Keratinocyte (primary cell): ENCODE measurements at regions not wholly inside any gene's neighbourhood (a gene's known extent, or its start where the extent isn't known, plus 50 kb on each side); places are given as distances from the start of the nearest gene placed in this dataset.

ENCODE experiments used
- DNase-seq: peaks from one replicate; pipeline ENCODE4 v3.0.0-alpha.2; 2011; ENCODE audit warnings: low read depth, missing footprints, low spot score
- FAIRE-seq: peaks from 2 replicates; lab custom pipeline; 2011; peaks lifted over from hg19 to GRCh38; lab: Jason Lieb, UNC
- H2AFZ ChIP-seq: 2 replicates; pipeline ENCODE4 v1.6.0; 2012; ENCODE audit warnings: low read length, control low read depth, inconsistent platforms; ENCODE audit not compliant: control insufficient read depth
- H3K27ac ChIP-seq: 2 replicates; pipeline ENCODE4 v1.5.1; 2011; ENCODE audit warnings: low read length; ENCODE audit not compliant: control insufficient read depth, insufficient read depth
- H3K27me3 ChIP-seq: 3 replicates; pipeline ENCODE4 v1.6.0; 2011; ENCODE audit warnings: low read length; ENCODE audit not compliant: control insufficient read depth, insufficient read depth; ENCODE audit errors: extremely low read depth
- H3K36me3 ChIP-seq, 2 experiments: 2 replicates in 1 of 2; 3 replicates in 1 of 2; pipeline ENCODE4 v1.5.1; 2011; ENCODE audit warnings: low read length in 2 of 2, mild to moderate bottlenecking in 1 of 2; ENCODE audit not compliant: control insufficient read depth in 2 of 2, insufficient read depth in 2 of 2; ENCODE audit errors: extremely low read depth in 1 of 2
- H3K4me1 ChIP-seq: 3 replicates; pipeline ENCODE4 v1.5.1; 2011; ENCODE audit warnings: low read length; ENCODE audit not compliant: control insufficient read depth, insufficient read depth; ENCODE audit errors: extremely low read depth
- H3K4me2 ChIP-seq: 3 replicates; pipeline ENCODE4 v1.6.0; 2011; ENCODE audit warnings: low read depth, low read length; ENCODE audit not compliant: control insufficient read depth, insufficient read depth; ENCODE audit errors: extremely low read depth
- H3K4me3 ChIP-seq, 3 experiments: fragments of 200-600 bp in 1 of 3; sonication (generic) in 1 of 3; 2 replicates in 2 of 3; 3 replicates in 1 of 3; pipeline ENCODE4 v1.5.1; 2011 to 2016; ENCODE audit warnings: low read length in 3 of 3, mild to moderate bottlenecking in 3 of 3, control low read depth in 2 of 3, inconsistent platforms in 1 of 3, low read depth in 1 of 3, mixed read lengths in 1 of 3, mixed run types in 1 of 3, moderate library complexity in 1 of 3; ENCODE audit not compliant: control insufficient read depth in 2 of 3, insufficient read depth in 2 of 3; ENCODE audit errors: extremely low read depth in 1 of 3
- H3K79me2 ChIP-seq: 2 replicates; pipeline ENCODE4 v1.6.0; 2012; ENCODE audit warnings: low read length; ENCODE audit not compliant: control insufficient read depth, insufficient read depth
- H3K9ac ChIP-seq: 3 replicates; pipeline ENCODE4 v1.6.0; 2011; ENCODE audit warnings: low read length; ENCODE audit not compliant: control insufficient read depth, insufficient read depth; ENCODE audit errors: extremely low read depth
- H3K9me1 ChIP-seq: 3 replicates; pipeline ENCODE4 v1.6.0; 2011; ENCODE audit warnings: low read length; ENCODE audit not compliant: control insufficient read depth, insufficient read depth; ENCODE audit errors: extremely low read depth
- H3K9me3 ChIP-seq: 2 replicates; pipeline ENCODE4 v1.5.1; 2012; ENCODE audit warnings: low read depth, low read length; ENCODE audit not compliant: control insufficient read depth
- H4K20me1 ChIP-seq: 3 replicates; pipeline ENCODE4 v1.6.0; 2011; ENCODE audit warnings: low read length; ENCODE audit not compliant: control insufficient read depth, insufficient read depth; ENCODE audit errors: extremely low read depth
- CTCF ChIP-seq, 3 experiments: IDR thresholded peaks in 1 of 3; conservative IDR thresholded peaks in 1 of 3; optimal IDR thresholded peaks in 1 of 3; 2 replicates in 2 of 3; 3 replicates in 1 of 3; pipeline versions ENCODE3 to v1.5.1; 2011; ENCODE audit warnings: low read length in 3 of 3, mild to moderate bottlenecking in 3 of 3, moderate library complexity in 2 of 3, control low read depth in 1 of 3, inconsistent platforms in 1 of 3; ENCODE audit not compliant: insufficient read depth in 2 of 3; ENCODE audit errors: extremely low read depth in 1 of 3
- EZH2 ChIP-seq: IDR thresholded peaks from one replicate; pipeline ENCODE4 v1.6.1; 2012; ENCODE audit warnings: inconsistent platforms, mild to moderate bottlenecking, low read length, moderate library complexity
- dilution Hi-C: fragments of 300-500 bp; cut with MboI; formaldehyde crosslinking; loops from one replicate; pipeline ENCODE4 v1.7.0; 2020; ENCODE audit warnings: low sequenced_read_pairs; ENCODE audit not compliant: extremely low pct_ligation_motif_present

GRCh38 chr2:193496786-193497185, 1302.1 kb upstream of the TMEFF2 start:
- H3K27me3 ChIP-seq = no peaks in the 10 kb centered on the region
- dilution Hi-C loops = no loop called here
- FAIRE-seq (no peak), DNase-seq (no peak)
- no peaks in the 10 kb centered on the region for H3K9me1 ChIP-seq
- H4K20me1 ChIP-seq = no peaks in the 10 kb centered on the region
- H2AFZ ChIP-seq = no peak overlapping the region
- no peaks in the 10 kb centered on the region for H3K36me3 ChIP-seq
- no peak overlapping the region for H3K27ac ChIP-seq
- H3K79me2 ChIP-seq = no peaks in the 10 kb centered on the region
- H3K9ac ChIP-seq = no peak overlapping the region
- no peak overlapping the region for H3K4me3 ChIP-seq
- H3K4me2 ChIP-seq = no peak overlapping the region
- no peaks in the 10 kb centered on the region for H3K9me3 ChIP-seq
- TF ChIP-seq CTCF (optimal IDR thresholded peaks at IDR 0.05 in 1 of 3, IDR thresholded peaks at IDR 0.05 in 1 of 3, conservative IDR thresholded peaks at IDR 0.05 in 1 of 3; ENCODE audit: extremely low read depth in 1 of 3, insufficient read depth in 2 of 3, low read length in 3 of 3) = no peak
- no peak for TF ChIP-seq EZH2
- H3K4me1 ChIP-seq = no peaks in the 10 kb centered on the region

- no peak for TF ChIP-seq CTCF (optimal IDR thresholded peaks at IDR 0.05 in 1 of 3, IDR thresholded peaks at IDR 0.05 in 1 of 3, conservative IDR thresholded peaks at IDR 0.05 in 1 of 3; ENCODE audit: extremely low read depth in 1 of 3, insufficient read depth in 2 of 3, low read length in 3 of 3)
- no peak for TF ChIP-seq EZH2
- Histone ChIP-seq H3K79me2 (no peaks in the 10 kb centered on the region), H3K36me3 (no peaks in the 10 kb centered on the region), H3K9me3 (no peaks in the 10 kb centered on the region), H3K27me3 (no peaks in the 10 kb centered on the region), H3K4me3 (no peak overlapping the region), H3K4me1 (no peaks in the 10 kb centered on the region), H3K4me2 (no peak overlapping the region), H3K27ac (no peak overlapping the region), H3K9ac (no peak overlapping the region), H2AFZ (no peak overlapping the region), H3K9me1 (no peaks in the 10 kb centered on the region), H4K20me1 (no peaks in the 10 kb centered on the region)
- dilution Hi-C loops = no loop called here
- FAIRE-seq = no peak
- no peak for DNase-seq
Observed at GRCh38 chr2:193482557-193482956, 1287.8 kb upstream of the TMEFF2 start.
